Prostate gland (tissue), 2 donors: ENCODE measurements at regions not wholly inside any gene's neighbourhood (a gene's known extent, or its start where the extent isn't known, plus 50 kb on each side); places are given as distances from the start of the nearest gene placed in this dataset.

Source experiments
- DNase-seq: peaks from one replicate; pipeline ENCODE4 v3.0.0-alpha.2; 2019; ENCODE audit warnings: low spot score
- H3K27ac ChIP-seq, 2 donors: fragments of 200-600 bp; sonication (generic); 2 replicates each; pipeline ENCODE4 v1.5.1; 2017 to 2019
- H3K27me3 ChIP-seq: fragments of 200-600 bp; sonication (generic); replicated peaks from 2 replicates; pipeline ENCODE4 v1.5.1; 2019; ENCODE audit not compliant: insufficient read depth
- H3K36me3 ChIP-seq, 2 donors: fragments of 200-600 bp; sonication (generic); 1 replicate in 1 of 2; 2 replicates in 1 of 2; pipeline versions ENCODE4 v1.5.1 to v1.8.1; 2017 to 2019
- H3K4me1 ChIP-seq: fragments of 200-600 bp; sonication (generic); replicated peaks from 2 replicates; pipeline ENCODE4 v1.5.1; 2019
- H3K4me3 ChIP-seq, 2 donors: fragments of 200-600 bp; sonication (generic); 2 replicates each; pipeline ENCODE4 v1.5.1; 2017 to 2019
- H3K9me3 ChIP-seq: fragments of 200-600 bp; sonication (generic); 2 replicates; pipeline ENCODE4 v1.5.1; 2017
- POLR2A ChIP-seq: fragments of 450-650 bp; IDR thresholded peaks from one replicate; pipeline ENCODE4 v1.6.1; 2016; ENCODE audit warnings: antibody characterized with exemption, mild to moderate bottlenecking
- POLR2AphosphoS5 ChIP-seq: sonication (generic); formaldehyde crosslinking; IDR thresholded peaks from one replicate; pipeline ENCODE4 v1.6.1; 2017; ENCODE audit warnings: antibody characterized with exemption
- WGBS: methylation state at CpG from one replicate; pipeline ENCODE4 v1.1.5; 2018; 5-methylcytosine and 5-hydroxymethylcytosine counted together
- intact Hi-C: fragments of 100-400 bp; cut with DNase I; formaldehyde crosslinking; loops from one replicate; pipeline ENCODE4 v1.14.2; 2022
- TF ChIP-seq, protein P1 (sequence below), 4 experiments: fragments of 200-600 bp in 2 of 4; fragments of 450-650 bp in 2 of 4; sonication (generic) in 2 of 4; IDR thresholded peaks; 1 replicate in 3 of 4; 2 replicates in 1 of 4; pipeline ENCODE4 v1.5.1; 2016 to 2019; ENCODE audit warnings: antibody characterized with exemption in 4 of 4, mild to moderate bottlenecking in 2 of 4, moderate library complexity in 2 of 4

DNA sequence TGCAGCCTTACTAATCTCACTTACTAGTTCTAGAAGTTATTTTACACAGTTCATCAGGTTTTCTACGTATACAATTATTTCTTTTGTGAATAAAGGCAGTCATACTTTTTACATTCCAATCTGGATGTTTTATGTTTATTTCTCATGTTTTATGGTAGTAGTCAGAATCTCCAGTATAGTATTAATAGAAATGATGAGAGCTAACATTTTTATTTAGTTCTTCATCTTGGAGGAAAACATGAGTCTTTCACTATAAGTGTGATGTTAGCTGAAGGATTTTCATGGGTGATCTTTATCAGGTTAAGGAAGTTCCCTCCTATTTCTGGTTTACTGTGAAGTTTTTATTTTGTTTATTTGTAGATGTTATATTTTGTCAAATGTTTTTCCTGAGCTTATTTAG, 256.1 kb upstream of the GIMD1 start:
- no peak for TF ChIP-seq POLR2A
- Histone ChIP-seq H3K4me3 (no peak overlapping the region), H3K36me3 (no peaks in the 10 kb centered on the region), H3K4me1 (no peaks in the 10 kb centered on the region), H3K27ac (no peak overlapping the region), H3K9me3 (no peaks in the 10 kb centered on the region), H3K27me3 (no peaks in the 10 kb centered on the region)
- intact Hi-C loops, result no loop called here
- DNase-seq, result no peak
- WGBS, result 51% methylated on average over 1 of the region's 1 CpG

DNA sequence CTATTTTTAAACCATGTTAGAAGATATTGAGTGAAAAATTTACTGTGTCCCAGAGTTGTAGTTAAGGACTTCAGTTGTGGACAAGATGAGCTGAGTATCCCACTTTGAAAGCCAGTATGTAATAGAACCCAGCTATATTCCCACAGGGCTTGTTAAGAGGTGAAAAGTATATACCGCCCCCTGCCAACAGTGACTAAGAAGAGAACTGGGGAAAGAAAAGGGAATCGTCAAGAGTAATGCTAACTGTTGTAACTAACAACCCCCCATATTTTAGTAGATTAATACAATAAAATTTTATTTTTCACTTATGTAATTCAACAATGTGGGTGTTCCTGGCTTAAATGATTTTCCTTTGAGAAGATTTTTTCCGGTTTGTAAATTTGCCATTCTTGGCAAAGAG, 250.4 kb upstream of the GIMD1 start:
- Histone ChIP-seq H3K27ac (no peak overlapping the region), H3K27me3 (no peaks in the 10 kb centered on the region), H3K4me1 (no peaks in the 10 kb centered on the region), H3K9me3 (no peaks in the 10 kb centered on the region), H3K4me3 (no peak overlapping the region), H3K36me3 (no peaks in the 10 kb centered on the region)
- intact Hi-C loops, result no loop called here
- no peak for DNase-seq
- TF ChIP-seq, protein P1, sequence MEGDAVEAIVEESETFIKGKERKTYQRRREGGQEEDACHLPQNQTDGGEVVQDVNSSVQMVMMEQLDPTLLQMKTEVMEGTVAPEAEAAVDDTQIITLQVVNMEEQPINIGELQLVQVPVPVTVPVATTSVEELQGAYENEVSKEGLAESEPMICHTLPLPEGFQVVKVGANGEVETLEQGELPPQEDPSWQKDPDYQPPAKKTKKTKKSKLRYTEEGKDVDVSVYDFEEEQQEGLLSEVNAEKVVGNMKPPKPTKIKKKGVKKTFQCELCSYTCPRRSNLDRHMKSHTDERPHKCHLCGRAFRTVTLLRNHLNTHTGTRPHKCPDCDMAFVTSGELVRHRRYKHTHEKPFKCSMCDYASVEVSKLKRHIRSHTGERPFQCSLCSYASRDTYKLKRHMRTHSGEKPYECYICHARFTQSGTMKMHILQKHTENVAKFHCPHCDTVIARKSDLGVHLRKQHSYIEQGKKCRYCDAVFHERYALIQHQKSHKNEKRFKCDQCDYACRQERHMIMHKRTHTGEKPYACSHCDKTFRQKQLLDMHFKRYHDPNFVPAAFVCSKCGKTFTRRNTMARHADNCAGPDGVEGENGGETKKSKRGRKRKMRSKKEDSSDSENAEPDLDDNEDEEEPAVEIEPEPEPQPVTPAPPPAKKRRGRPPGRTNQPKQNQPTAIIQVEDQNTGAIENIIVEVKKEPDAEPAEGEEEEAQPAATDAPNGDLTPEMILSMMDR (IDR thresholded peaks at IDR 0.05), result no peak
- TF ChIP-seq POLR2AphosphoS5 (no peak), POLR2A (no peak)
- WGBS, result 57% methylated on average over 3 of the region's 3 CpGs

DNA sequence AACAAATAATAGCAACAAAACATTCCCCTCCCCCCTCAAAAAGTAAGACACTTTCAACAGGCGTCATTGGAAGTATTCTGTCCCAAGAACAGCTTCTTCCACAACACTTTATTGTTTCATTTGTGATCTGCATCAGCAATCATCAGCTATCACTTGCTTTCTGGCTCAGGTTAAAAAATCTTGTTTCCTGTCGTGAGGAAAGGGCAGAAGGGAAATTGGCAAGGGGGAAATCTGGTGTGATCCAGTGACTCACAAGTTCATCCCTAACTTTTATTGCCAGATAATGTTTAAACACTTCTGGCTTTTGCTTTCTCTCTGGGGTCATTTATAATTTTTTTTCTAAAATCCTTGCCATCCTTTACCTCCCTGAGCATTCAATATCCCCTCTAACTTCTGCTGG, 247.4 kb upstream of the GIMD1 start:
- H3K27ac ChIP-seq, result no peak overlapping the region
- no peak overlapping the region for H3K4me3 ChIP-seq
- intact Hi-C loops, result no loop called here
- no peaks in the 10 kb centered on the region for H3K36me3 ChIP-seq
- no peaks in the 10 kb centered on the region for H3K27me3 ChIP-seq
- TF ChIP-seq POLR2AphosphoS5 (no peak), POLR2A (no peak)
- TF ChIP-seq, protein P1 (IDR thresholded peaks at IDR 0.05), result no peak
- no peaks in the 10 kb centered on the region for H3K9me3 ChIP-seq
- 55% methylated on average over 2 of the region's 2 CpGs for WGBS
- H3K4me1 ChIP-seq, result no peaks in the 10 kb centered on the region
- no peak for DNase-seq

DNA sequence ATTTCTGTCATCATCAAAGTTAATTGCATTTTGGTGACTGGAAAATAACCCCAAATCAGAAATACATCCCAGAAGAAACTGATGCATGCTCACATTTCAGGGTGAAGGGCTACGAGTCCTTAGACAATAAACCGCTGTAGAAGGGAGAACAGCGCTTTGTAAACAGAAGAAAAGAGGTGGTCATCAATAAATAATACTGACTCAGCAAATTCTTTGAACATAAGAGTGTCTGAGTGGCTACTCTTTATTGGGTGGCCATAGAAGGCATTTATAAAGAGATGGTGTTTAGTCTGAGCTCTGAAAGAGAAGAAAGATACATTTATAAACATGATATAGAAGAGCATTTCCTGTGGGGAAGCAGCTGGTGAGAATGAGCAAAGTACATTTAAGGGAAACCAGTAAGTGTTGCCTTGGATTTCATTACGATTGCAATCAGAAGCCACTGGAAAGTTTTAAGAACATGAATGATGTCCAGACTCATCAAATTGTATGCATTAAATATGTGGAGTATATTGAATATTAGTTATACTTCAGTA, 246.9 kb upstream of the GIMD1 start:
- WGBS, result 77% methylated on average over 4 of the region's 4 CpGs
- no peaks in the 10 kb centered on the region for H3K9me3 ChIP-seq
- no peaks in the 10 kb centered on the region for H3K27me3 ChIP-seq
- H3K4me3 ChIP-seq, result no peak overlapping the region
- TF ChIP-seq POLR2A, result no peak
- no peak for TF ChIP-seq POLR2AphosphoS5
- TF ChIP-seq, protein P1 (IDR thresholded peaks at IDR 0.05), result no peak
- intact Hi-C loops, result no loop called here
- no peak overlapping the region for H3K27ac ChIP-seq
- no peaks in the 10 kb centered on the region for H3K4me1 ChIP-seq
- H3K36me3 ChIP-seq, result no peaks in the 10 kb centered on the region
- DNase-seq, result no peak

DNA sequence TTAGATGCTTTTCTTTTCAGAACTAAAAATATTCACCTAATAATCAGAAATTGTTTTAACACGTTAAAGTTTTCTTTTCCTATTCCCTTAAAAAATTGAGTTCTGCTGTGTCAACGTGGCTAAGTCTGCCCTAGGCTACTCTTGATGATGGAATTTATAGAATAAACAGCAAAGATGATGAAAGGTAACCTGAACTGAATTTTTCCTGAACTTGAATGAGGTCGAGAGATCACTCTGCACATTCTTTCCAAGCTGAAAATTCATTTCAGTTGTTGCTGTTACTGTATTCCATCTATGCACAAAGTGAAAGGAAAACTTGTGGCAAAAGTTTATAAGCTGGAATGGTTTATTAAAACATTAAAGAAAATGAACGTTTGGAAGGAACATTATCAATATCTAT, 245.9 kb upstream of the GIMD1 start:
- Histone ChIP-seq H3K9me3 (no peaks in the 10 kb centered on the region), H3K27ac (no peak overlapping the region), H3K4me3 (no peak overlapping the region), H3K27me3 (no peaks in the 10 kb centered on the region), H3K36me3 (no peaks in the 10 kb centered on the region), H3K4me1 (no peaks in the 10 kb centered on the region)
- TF ChIP-seq POLR2AphosphoS5 (no peak), POLR2A (no peak)
- TF ChIP-seq, protein P1 (IDR thresholded peaks at IDR 0.05), result no peak
- WGBS, result 21% methylated on average over 4 of the region's 4 CpGs
- no peak for DNase-seq
- intact Hi-C loops, result no loop called here
